ENCODE measurements at regions not wholly inside any gene's neighbourhood (a gene's known extent, or its start where the extent isn't known, plus 50 kb on each side); places are given as distances from the start of the nearest gene placed in this dataset.

- no peak overlapping the region for H3K18ac ChIP-seq (ENCODE audit: low read depth, low read length)
- H3K14ac ChIP-seq (replicated peaks; ENCODE audit: low read depth, low read length): no peak overlapping the region
- H4K5ac ChIP-seq (ENCODE audit: low read depth, low read length): no peak overlapping the region
- H2BK120ac ChIP-seq (ENCODE audit: low read depth, low read length): no peak overlapping the region
- no peak overlapping the region for H4K8ac ChIP-seq (ENCODE audit: low read depth in 2 of 2, low read length in 2 of 2)
- no CpG with 5 or more reads among the region's 4 CpGs for WGBS, 2 experiments (ENCODE audit: extremely low coverage in 2 of 2, insufficient read length in 1 of 2)
- no peaks in the 10 kb centered on the region for H3K9me3 ChIP-seq (ENCODE audit: control insufficient read depth, insufficient read depth, low read length)
- intact Hi-C loops (cut with micrococcal nuclease) (no loop called here), dilution Hi-C loops (cut with HindIII; ENCODE audit: low sequenced_read_pairs, unreplicated experiment) (no loop called here), in situ Hi-C loops (cut with MboI; ENCODE audit: low sequenced_read_pairs) (no loop called here)
- H3K4me2 ChIP-seq (ENCODE audit: low read depth, low read length): no peak overlapping the region
- H2BK20ac ChIP-seq (ENCODE audit: low read depth, low read length): no peak overlapping the region
- TF ChIP-seq MXI1 (IDR thresholded peaks at IDR 0.05; ENCODE audit: borderline replicate concordance, low read depth, low read length) (no peak), CEBPB (IDR thresholded peaks at IDR 0.05; ENCODE audit: low read depth, low read length) (no peak), RFX5 (IDR thresholded peaks at IDR 0.05; ENCODE audit: low read depth, low read length) (no peak), NFE2L2 (IDR thresholded peaks at IDR 0.05; ENCODE audit: low read depth, low read length) (no peak), MAFK (IDR thresholded peaks at IDR 0.05; ENCODE audit: low read depth, low read length) (no peak), ELK1 (IDR thresholded peaks at IDR 0.05; ENCODE audit: borderline replicate concordance, low read depth, low read length) (no peak), CTCF (conservative IDR thresholded peaks at IDR 0.05; ENCODE audit: low read depth, low read length) (no peak), USF2 (IDR thresholded peaks at IDR 0.05; ENCODE audit: low read depth, low read length) (no peak), MAZ (IDR thresholded peaks at IDR 0.05; ENCODE audit: borderline replicate concordance, low read depth, low read length) (no peak), RCOR1 (IDR thresholded peaks at IDR 0.05; ENCODE audit: insufficient replicate concordance, low read length) (no peak), CHD1 (IDR thresholded peaks at IDR 0.05; ENCODE audit: low read depth, low read length) (no peak)
- H3K79me1 ChIP-seq (ENCODE audit: low read depth in 1 of 2, low read length in 2 of 2): no peaks in the 10 kb centered on the region
- CTCF ChIA-PET: no interaction called here
- no peak for ATAC-seq (ENCODE audit: low read depth)
- no peak overlapping the region for H4K91ac ChIP-seq (ENCODE audit: insufficient read depth, low read depth, low read length)
- H2AK9ac ChIP-seq (replicated peaks; ENCODE audit: low read depth, low read length, poor library complexity): no peak overlapping the region
- H3K4me3 ChIP-seq (ENCODE audit: insufficient read depth, low read depth, low read length): no peak overlapping the region
- H2BK15ac ChIP-seq (ENCODE audit: low read depth, low read length): no peak overlapping the region
- no peaks in the 10 kb centered on the region for H4K20me1 ChIP-seq (ENCODE audit: insufficient read depth, low read length)
- no peak overlapping the region for H3K27ac ChIP-seq (ENCODE audit: insufficient read depth, low read length)
- H3K9ac ChIP-seq (ENCODE audit: low read depth, low read length): no peak overlapping the region
- no peak overlapping the region for H2AFZ ChIP-seq (replicated peaks; ENCODE audit: low read length, poor library complexity)
- no peaks in the 10 kb centered on the region for H3K27me3 ChIP-seq (ENCODE audit: control insufficient read depth, insufficient read depth, low read length)
- H2AK5ac ChIP-seq (ENCODE audit: low read depth, low read length): no peak overlapping the region
- no peak for DNase-seq
- no peaks in the 10 kb centered on the region for H3K4me1 ChIP-seq (ENCODE audit: control insufficient read depth, insufficient read depth, low read length)
- POLR2A ChIA-PET (ENCODE audit: unreplicated experiment): no interaction called here
- H3K36me3 ChIP-seq (ENCODE audit: control insufficient read depth, insufficient read depth, low read length): no peaks in the 10 kb centered on the region
- no peak overlapping the region for H3K23ac ChIP-seq (ENCODE audit: low read depth, low read length)
- no peaks in the 10 kb centered on the region for H3K9me1 ChIP-seq (ENCODE audit: insufficient read depth, low read length)
- no TSS peak for BruUV-seq (replicated peaks)
- H3K56ac ChIP-seq (ENCODE audit: extremely low read depth, insufficient read depth, low read length): no peak overlapping the region
- H2BK5ac ChIP-seq (ENCODE audit: low read depth, low read length, poor library complexity, severe bottlenecking): no peak overlapping the region
- no peak overlapping the region for H3K4ac ChIP-seq (ENCODE audit: low read depth, low read length)
Measured at GRCh38 chr5:89946508-89946907, 463.0 kb downstream of the CETN3 start.
